Stimulated activated CD8-positive, alpha-beta memory T cell treated with anti-CD3 and anti-CD28 coated beads, Interleukin-4, amount 100 ng/mL, for 48 hours (primary cell): ENCODE measurements at regions not wholly inside any gene's neighbourhood (a gene's known extent, or its start where the extent isn't known, plus 50 kb on each side); places are given as distances from the start of the nearest gene placed in this dataset.

Source experiments
- DNase-seq: peaks from one replicate; pipeline ENCODE4 v3.0.0-alpha.2; 2020

GRCh38 chr13:107291875-107292274 is 723.9 kb upstream of the ARGLU1 start:
- no peak for DNase-seq

GRCh38 chr13:107289540-107289939 is 721.6 kb upstream of the ARGLU1 start:
- DNase-seq: no peak

GRCh38 chr13:107284173-107284572 is 716.2 kb upstream of the ARGLU1 start:
- no peak for DNase-seq

GRCh38 chr13:107277911-107278310 is 710.0 kb upstream of the ARGLU1 start:
- no peak for DNase-seq

- no peak for DNase-seq
These were observed 709.0 kb upstream of the ARGLU1 start for GRCh38 chr13:107276936-107277335.

GRCh38 chr13:107275945-107276614 is 708.1 kb upstream of the ARGLU1 start:
- DNase-seq: no peak

DNA sequence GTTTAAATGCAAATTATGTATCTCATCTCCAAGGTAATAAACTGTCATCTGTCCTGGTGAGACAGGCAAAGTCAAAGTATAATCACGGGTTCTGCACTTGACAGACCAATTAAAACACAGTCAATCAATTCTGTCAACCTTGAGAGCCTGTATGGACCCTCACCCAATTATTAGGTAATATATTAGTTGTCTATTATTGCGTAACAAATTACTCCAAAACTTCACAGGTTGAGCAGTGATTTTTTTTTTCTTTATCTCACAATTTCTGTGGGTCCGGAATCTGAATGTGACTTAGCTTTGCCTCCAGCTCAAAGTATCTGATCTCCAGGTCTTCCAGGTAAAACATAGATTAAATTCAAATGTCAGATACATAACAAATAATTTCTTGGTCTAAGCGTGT is 707.4 kb upstream of the ARGLU1 start:
- DNase-seq: no peak

GRCh38 chr13:107271227-107271626 is 703.3 kb upstream of the ARGLU1 start:
- no peak for DNase-seq

DNA sequence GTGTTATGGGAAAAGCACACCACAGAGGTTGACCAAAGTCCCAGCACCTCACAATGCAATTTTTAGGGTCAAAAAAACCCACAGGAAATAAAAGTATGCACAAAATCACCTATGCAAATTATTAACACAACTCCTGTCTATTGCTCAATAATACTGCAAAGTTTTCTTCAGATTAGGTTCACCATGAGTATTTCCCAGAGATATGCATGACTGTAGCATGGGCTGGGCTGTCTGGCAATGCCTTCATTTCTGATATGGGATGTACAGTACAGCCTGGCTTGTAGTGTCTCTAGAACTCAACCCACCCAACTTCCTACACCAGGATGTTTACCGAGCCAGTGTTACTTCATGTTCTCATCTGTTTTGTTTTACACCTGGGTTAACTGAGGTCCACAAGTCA is 698.7 kb upstream of the ARGLU1 start:
- no peak for DNase-seq

DNA sequence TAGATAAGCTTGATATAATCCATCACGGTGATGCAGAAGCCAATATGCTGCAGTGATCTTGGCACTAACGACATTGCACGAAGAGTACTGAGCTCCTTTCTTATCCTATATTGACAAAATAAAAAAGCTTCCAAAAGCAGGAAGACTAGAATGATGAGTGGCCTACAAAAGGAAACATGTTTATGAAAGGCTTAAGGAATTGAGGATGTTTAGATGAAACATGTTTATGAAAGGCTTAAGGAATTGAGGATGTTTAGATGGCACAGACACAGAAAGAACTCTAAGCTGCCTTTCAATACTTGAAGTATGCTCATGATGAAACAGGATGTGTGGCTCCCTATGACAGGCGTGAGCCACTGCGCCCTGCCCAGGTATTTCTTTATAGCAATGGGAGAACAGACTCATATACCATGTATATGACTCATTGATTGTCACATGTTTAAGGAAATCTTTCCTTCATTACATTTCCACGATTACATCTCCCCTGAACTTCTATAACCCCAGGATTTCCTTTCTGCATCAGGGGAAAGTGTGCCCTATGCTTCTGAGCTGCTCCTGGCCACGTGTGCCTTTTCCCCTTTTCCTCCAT is 690.8 kb upstream of the ARGLU1 start:
- DNase-seq: no peak

- no peak for DNase-seq
These were observed 686.5 kb upstream of the ARGLU1 start for GRCh38 chr13:107254392-107254791.

- no peak for DNase-seq
These were observed 684.5 kb upstream of the ARGLU1 start for GRCh38 chr13:107252428-107252827.

DNA sequence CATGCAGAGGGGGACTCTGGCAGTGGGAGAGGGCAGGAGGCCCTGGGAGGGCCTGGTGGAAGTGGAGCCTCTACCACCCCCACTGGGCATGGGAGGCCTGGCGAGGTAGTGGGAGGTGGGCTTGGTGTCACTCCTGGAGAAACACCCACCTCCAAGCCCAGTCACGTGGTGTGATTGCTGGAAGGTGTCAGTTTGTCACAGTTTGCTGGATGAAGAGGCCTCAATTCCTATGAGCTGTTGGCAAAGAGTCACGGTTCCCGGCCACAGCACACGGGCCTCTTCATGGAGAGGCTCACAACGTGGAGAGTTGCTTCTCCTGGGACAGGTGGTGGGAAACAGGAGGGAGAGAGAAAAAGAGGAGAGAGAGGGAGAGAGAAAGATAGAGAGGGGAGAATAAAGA is 684.1 kb upstream of the ARGLU1 start:
- no peak for DNase-seq

DNA sequence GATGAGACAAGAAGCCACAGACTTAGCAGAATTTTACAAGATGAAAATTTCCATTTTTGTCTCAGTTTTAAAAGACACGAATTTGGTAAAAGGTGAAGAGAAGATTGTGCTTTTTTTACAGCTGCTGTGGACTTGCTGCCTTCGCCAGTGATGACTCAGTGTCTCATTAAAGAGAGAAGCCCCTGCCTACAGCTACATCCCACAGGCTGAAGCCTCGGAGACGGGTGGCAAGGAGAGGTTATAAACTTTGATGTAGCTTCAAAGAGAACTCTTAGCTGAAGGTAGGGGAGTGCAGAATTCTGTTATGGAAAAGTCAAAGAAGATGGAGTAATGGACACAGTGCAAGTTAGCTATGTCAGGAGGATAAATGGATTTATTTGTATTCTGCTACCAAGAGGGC is 683.4 kb upstream of the ARGLU1 start:
- DNase-seq: no peak

GRCh38 chr13:107250628-107251027 is 682.7 kb upstream of the ARGLU1 start:
- DNase-seq: no peak

- no peak for DNase-seq
These were observed 676.3 kb upstream of the ARGLU1 start for GRCh38 chr13:107244241-107244640.

GRCh38 chr13:107242138-107242537 is 674.2 kb upstream of the ARGLU1 start:
- DNase-seq: no peak

GRCh38 chr13:107241381-107241780 is 673.4 kb upstream of the ARGLU1 start:
- no peak for DNase-seq

- no peak for DNase-seq
These were observed 671.3 kb upstream of the ARGLU1 start for GRCh38 chr13:107239213-107239612.

GRCh38 chr13:107238262-107238981 is 670.5 kb upstream of the ARGLU1 start:
- no peak for DNase-seq

- DNase-seq: no peak
These were observed 666.6 kb upstream of the ARGLU1 start for GRCh38 chr13:107234319-107235073.

- DNase-seq: no peak
These were observed 665.6 kb upstream of the ARGLU1 start for GRCh38 chr13:107233541-107233940.

DNA sequence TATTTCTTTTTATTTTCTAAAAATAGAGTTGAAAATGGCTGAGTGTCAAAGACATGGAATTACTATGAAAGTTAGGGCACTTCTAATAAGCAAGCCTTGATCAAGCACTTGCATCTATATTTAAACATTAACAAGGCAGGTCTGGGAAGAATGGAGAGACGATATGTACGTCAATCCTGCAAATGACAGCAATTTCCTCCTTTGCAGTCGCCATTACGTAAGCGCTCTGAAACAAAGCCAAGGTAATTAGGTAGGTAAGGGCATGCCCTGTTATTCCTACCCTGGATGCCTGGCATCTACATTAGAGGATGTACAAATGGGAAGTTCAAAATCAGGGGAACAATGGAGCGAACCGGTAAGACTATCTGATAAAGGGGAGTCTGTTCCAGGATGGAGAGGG is 664.0 kb upstream of the ARGLU1 start:
- no peak for DNase-seq

DNA sequence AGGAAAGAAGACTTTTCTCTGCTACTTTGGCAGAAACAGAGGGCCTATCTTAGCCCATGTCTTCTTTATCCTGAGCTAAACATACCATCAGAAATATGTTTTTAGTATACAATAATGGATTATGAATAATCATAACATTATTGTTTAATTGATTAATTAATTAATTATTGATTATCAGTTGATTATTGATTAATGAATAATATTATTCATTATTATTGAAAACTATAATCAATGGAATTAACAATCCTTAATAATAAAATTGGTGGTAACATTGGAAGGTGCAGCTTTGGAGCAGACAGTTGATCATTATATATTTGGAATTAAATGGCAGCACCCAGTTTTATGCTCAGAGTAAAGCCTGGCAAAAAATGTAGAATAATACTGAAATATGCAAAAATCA is 655.9 kb upstream of the ARGLU1 start:
- no peak for DNase-seq
